ENCODE measurements at regions not wholly inside any gene's neighbourhood (a gene's known extent, or its start where the extent isn't known, plus 50 kb on each side); places are given as distances from the start of the nearest gene placed in this dataset.

- no peak for DNase-seq (ENCODE audit: low read depth, low spot score)
Measured at GRCh38 chr7:438361-438760, 81.3 kb downstream of the PDGFA start.

GRCh38 chr7:438916-439315 is 80.7 kb downstream of the PDGFA start:
- DNase-seq (ENCODE audit: low read depth, low spot score), result no peak

GRCh38 chr7:440059-440749 is 79.4 kb downstream of the PDGFA start:
- DNase-seq (ENCODE audit: low read depth, low spot score), result no peak

- no peak for DNase-seq (ENCODE audit: low read depth, low spot score)
Measured at GRCh38 chr7:441684-442421, 77.8 kb downstream of the PDGFA start.

- DNase-seq (ENCODE audit: low read depth, low spot score), result no peak
Measured at GRCh38 chr7:442457-442856, 77.2 kb downstream of the PDGFA start.

- DNase-seq (ENCODE audit: low read depth, low spot score), result no peak
Measured at GRCh38 chr7:443279-443833, 76.3 kb downstream of the PDGFA start.

GRCh38 chr7:444606-445005 is 75.0 kb downstream of the PDGFA start:
- no peak for DNase-seq (ENCODE audit: low read depth, low spot score)

GRCh38 chr7:445020-445419 is 74.6 kb downstream of the PDGFA start:
- no peak for DNase-seq (ENCODE audit: low read depth, low spot score)

- no peak for DNase-seq (ENCODE audit: low read depth, low spot score)
Measured at GRCh38 chr7:445563-446288, 73.9 kb downstream of the PDGFA start.

GRCh38 chr7:446289-446935 is 73.2 kb downstream of the PDGFA start:
- no peak for DNase-seq (ENCODE audit: low read depth, low spot score)
